Epithelial cell of prostate (primary cell): ENCODE measurements at regions not wholly inside any gene's neighbourhood (a gene's known extent, or its start where the extent isn't known, plus 50 kb on each side); places are given as distances from the start of the nearest gene placed in this dataset.

ENCODE experiments used
- DNase-seq: peaks from one replicate; pipeline ENCODE4 v3.0.0-alpha.2; 2011; ENCODE audit warnings: low read depth, low spot score
- H3K27ac ChIP-seq: fragments of 450-650 bp; 2 replicates; pipeline ENCODE4 v1.5.1; 2017; ENCODE audit warnings: mild to moderate bottlenecking

DNA sequence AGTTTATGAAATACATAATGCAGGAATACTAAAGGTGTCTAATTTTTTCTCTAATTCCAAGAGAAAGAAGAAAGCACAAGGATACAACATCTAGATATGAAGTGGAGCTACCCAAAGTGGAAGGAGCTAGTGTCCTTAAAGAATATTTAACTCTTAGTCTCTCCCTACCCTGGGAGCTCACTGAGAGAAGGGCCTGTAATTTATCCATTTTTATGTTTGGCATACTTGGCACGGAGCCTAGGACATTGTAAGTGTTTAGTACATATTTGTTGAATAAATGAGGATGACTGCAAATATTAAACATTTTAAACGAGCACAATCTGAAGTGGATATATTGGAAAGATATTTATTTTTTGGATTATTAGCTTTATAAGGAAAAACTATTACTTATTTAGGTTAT lies 674.8 kb downstream of the IQCM start:
- no peak for DNase-seq
- no peak overlapping the region for H3K27ac ChIP-seq

DNA sequence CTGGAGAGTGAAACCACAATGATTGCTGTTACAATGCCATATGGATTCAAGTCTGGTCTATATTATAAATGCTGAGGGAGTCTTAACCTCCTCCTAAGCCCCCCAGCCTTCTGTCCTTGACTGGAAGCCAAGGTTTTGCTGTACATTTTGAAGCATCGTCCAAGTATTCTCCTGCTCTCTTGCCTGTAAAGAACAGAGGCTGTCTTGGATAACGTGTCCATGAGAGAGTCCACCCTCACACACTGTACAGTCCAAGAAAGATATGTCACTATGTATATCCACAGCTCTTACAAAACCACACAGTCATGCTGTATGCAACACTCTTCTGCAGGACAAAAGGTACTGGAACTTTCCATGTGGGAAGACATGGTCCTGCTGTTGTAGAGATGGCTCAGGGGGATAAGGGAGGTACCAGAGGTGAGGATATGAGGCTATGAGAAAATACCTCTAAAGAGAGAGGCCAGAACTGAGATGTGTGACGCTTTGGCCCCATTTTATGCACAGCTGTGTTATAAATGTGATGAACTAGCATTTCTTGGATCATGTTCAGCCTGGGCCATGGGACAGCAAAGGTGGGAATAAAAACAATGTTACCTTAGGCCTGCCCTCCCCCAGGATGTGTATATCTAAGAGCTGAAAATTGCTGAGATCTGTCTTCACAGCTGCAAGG lies 678.6 kb downstream of the IQCM start:
- H3K27ac ChIP-seq = no peak overlapping the region

DNA sequence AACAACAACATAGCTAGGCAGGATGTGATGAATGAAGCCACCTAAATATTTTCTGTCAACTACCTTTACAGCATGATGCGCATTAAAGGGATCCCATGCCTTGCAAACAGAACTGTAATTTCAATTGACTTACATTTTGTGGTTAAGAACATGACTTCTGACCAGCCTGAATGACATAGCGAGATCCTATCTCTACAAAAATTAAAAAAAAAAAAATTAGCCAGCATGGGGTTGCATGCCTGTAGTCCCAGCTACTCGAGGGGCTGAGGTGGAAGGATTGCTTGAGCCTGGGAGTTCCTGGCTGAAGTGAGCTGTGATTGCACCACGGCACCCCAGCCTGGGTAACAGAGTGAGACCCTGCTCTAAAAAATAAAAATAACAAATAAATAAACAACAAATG lies 680.6 kb downstream of the IQCM start:
- no peak overlapping the region for H3K27ac ChIP-seq

More for the DNA sequence above, 678.6 kb downstream of the IQCM start:
- DNase-seq = no peak

DNA sequence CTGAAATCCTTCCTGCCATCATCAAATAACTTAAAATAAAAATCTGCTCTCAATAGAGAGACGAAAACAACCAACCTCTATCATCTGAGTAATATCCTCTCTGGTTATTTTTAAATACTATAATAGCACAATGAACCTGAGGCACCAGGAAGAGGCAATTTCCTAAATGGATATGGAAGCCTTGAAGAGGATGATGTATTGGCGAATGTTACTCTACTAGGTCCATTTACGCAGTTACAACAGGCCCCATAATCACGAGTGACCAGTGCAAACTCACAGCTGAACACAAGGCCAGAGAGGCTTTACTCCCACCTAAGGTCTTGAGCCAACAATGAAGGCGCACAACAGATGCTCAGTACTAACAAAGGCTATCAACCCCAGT lies 678.8 kb upstream of the NR3C2 start:
- DNase-seq = no peak
- H3K27ac ChIP-seq = no peak overlapping the region

More for the DNA sequence above, 680.6 kb downstream of the IQCM start:
- no peak for DNase-seq

DNA sequence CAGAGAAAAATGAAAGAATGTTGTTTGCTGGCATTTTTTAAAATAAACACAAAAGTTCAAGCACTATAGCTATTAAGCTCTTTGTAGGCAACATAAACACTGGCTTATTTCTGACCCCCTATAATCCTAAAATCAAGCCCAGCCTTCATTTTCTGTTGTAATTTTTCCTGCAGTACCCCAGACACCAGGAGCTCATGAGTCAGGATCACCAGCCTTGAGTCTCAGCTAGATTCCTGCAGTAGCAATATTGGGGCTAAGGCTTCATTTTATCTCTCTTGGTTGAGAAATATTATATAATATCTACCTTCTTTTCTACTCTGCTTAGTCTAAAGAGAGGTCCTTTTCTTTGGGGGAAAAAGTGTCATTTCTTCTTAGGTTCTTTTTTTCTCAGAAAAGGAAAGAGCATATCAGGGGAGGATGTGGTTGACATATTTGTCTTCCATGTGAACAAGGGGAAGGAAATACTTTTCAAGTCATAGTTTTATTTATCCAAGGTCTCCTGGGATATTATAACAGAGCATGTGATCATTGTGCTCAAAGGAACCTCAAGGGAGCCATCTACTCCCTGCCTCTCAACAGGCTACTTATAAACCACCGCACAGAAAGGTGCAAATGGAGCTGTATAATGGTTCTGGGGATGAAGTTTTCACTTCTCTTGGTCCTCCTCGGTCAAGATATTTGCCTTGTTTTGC lies 678.3 kb upstream of the NR3C2 start:
- no peak overlapping the region for H3K27ac ChIP-seq
- no peak for DNase-seq

GRCh38 chr4:149116806-149117205 lies 674.6 kb upstream of the NR3C2 start:
- no peak for DNase-seq
- no peak overlapping the region for H3K27ac ChIP-seq

DNA sequence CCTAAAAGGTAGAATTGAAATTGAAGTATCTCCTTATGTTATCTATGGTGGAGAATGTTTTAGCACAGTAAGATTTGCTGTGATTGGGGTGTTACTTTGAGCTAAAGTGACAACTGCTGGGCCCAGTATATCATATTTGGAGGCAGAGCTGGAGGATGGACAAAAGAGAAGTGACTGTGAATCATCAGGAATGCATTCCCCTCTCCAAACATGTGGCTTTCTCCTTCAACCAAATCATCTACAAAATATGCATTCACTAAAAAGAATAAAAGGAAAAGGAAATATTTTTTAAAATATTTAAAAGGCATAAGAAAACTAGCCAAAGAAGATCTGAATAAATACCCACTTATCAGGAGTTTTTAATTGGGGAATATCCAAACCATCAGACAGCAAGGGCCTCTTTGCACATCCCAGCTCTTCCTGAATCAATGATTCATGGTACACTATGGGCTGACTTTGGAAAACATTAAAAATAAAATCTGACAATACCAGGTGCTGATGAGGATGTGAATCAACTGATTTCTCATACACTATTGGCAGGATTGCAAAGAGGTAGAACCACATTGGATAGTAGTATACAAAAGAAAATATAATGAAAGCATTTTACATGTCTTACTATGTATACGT lies 671.7 kb upstream of the NR3C2 start:
- no peak for DNase-seq
- H3K27ac ChIP-seq = no peak overlapping the region

GRCh38 chr4:149112109-149112508 lies 669.9 kb upstream of the NR3C2 start:
- no peak overlapping the region for H3K27ac ChIP-seq
- DNase-seq = no peak

DNA sequence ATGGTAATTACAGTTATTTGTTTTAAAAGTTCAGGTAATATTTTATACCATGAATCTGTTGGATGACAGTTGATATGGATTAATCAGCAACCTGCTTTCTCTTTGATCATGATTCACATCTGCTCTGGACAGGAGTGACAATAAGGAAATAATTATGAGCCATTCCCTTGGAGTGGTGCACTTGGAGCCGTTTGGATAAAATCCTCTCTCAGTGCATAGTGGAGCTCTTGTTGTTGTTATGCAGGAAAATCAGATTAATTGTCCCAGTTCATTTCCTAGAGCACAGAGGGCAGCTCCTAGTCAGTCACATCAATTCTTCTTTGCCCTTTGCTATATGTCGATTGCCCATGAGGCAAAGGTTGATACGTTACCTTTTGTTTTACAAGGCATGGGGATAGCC lies 668.3 kb upstream of the NR3C2 start:
- DNase-seq = no peak
- no peak overlapping the region for H3K27ac ChIP-seq

GRCh38 chr4:149108626-149109025 lies 666.4 kb upstream of the NR3C2 start:
- no peak for DNase-seq
- no peak overlapping the region for H3K27ac ChIP-seq

GRCh38 chr4:149102765-149103164 lies 660.6 kb upstream of the NR3C2 start:
- H3K27ac ChIP-seq = no peak overlapping the region
- DNase-seq = no peak

GRCh38 chr4:149101649-149102048 lies 659.4 kb upstream of the NR3C2 start:
- DNase-seq = no peak
- no peak overlapping the region for H3K27ac ChIP-seq

- DNase-seq = no peak
- no peak overlapping the region for H3K27ac ChIP-seq
Observed at GRCh38 chr4:149095811-149096210, 653.6 kb upstream of the NR3C2 start.

DNA sequence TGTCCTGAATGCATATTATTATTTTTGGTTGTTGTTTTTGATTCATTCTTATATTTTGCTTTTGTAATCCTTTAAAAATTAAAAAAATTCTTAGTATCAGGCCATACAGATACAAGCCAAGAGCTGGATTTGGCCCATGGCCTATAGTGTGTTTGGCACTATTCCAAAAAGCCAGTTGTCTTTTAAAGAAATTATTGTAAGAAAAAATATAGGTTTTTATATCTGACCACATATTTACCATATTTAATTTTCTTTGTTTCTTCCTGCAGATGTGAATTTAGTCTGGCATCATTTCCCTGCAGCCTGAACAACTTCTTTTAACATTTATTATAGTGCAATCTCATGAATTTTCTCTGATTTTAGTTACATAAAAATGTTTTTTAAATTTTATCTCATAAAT lies 652.8 kb upstream of the NR3C2 start:
- no peak for DNase-seq
- H3K27ac ChIP-seq = no peak overlapping the region

GRCh38 chr4:149084144-149084543 lies 641.9 kb upstream of the NR3C2 start:
- no peak for DNase-seq
- no peak overlapping the region for H3K27ac ChIP-seq

- H3K27ac ChIP-seq = no peak overlapping the region
- DNase-seq = no peak
Observed at GRCh38 chr4:149077181-149077580, 635.0 kb upstream of the NR3C2 start.

DNA sequence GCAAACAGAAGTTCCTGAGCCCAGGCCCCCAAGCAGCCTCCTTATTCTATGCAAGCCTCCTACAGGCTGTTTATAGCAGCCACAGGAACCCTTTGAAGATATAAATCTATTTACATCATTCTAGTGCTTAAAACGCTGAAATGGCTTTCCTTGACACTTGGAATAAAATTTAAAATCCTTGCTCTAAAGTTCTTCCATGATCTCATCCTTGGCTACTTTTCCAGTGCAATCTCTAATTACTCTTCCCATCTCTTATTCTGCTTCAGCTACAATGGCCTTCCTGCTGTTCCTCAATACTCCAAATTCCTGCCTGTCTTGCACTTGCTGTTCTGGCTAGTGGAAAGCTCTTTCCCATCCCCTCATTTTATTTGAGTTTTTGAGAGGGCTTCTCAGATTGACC lies 634.2 kb upstream of the NR3C2 start:
- no peak for DNase-seq
- no peak overlapping the region for H3K27ac ChIP-seq

GRCh38 chr4:149072384-149072783 lies 630.2 kb upstream of the NR3C2 start:
- no peak for DNase-seq
- no peak overlapping the region for H3K27ac ChIP-seq

- H3K27ac ChIP-seq = no peak overlapping the region
- no peak for DNase-seq
Observed at GRCh38 chr4:149065753-149066152, 623.5 kb upstream of the NR3C2 start.

GRCh38 chr4:149062997-149063396 lies 620.8 kb upstream of the NR3C2 start:
- no peak for DNase-seq
- no peak overlapping the region for H3K27ac ChIP-seq

- no peak overlapping the region for H3K27ac ChIP-seq
- no peak for DNase-seq
Observed at GRCh38 chr4:149057594-149057993, 615.4 kb upstream of the NR3C2 start.

- H3K27ac ChIP-seq = no peak overlapping the region
- DNase-seq = no peak
Observed at GRCh38 chr4:149056615-149057014, 614.4 kb upstream of the NR3C2 start.
